ENCODE measurements at regions not wholly inside any gene's neighbourhood (a gene's known extent, or its start where the extent isn't known, plus 50 kb on each side); places are given as distances from the start of the nearest gene placed in this dataset.

DNA sequence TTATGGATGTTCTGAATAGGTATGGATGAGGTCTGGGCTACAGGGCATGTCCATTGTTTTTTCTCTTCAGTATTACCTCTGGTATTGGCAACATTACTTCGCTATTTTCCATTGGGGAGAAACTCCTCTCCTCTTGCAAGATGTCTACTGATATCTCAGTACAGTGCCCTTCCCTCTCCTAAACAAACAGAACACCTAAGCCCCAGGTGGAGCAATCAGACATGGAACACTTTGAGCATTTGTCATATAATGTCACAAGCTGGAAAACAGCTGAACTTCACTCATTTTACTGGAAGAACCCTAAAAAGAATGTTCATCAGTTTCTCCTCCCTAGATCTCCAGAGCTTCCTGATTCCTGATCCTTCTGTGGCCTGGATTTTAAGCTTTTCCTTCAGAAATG, 339.8 kb downstream of the FRK start:
- Histone ChIP-seq H3K36me3 (replicated peaks; ENCODE audit: control insufficient read depth, insufficient read depth, low read length) (no peaks in the 10 kb centered on the region), H3K4me3 (ENCODE audit: insufficient read depth, low read depth, low read length) (no peak overlapping the region), H3K27me3 (ENCODE audit: control insufficient read depth, insufficient read depth, low read length) (no peaks in the 10 kb centered on the region)
- DNase-seq = no peak

- Histone ChIP-seq H3K27me3 (ENCODE audit: control insufficient read depth, insufficient read depth, low read length) (no peaks in the 10 kb centered on the region), H3K36me3 (replicated peaks; ENCODE audit: control insufficient read depth, insufficient read depth, low read length) (no peaks in the 10 kb centered on the region), H3K4me3 (ENCODE audit: insufficient read depth, low read depth, low read length) (no peak overlapping the region)
- no peak for DNase-seq
These were observed 343.2 kb downstream of the FRK start for GRCh38 chr6:115717472-115717871.

DNA sequence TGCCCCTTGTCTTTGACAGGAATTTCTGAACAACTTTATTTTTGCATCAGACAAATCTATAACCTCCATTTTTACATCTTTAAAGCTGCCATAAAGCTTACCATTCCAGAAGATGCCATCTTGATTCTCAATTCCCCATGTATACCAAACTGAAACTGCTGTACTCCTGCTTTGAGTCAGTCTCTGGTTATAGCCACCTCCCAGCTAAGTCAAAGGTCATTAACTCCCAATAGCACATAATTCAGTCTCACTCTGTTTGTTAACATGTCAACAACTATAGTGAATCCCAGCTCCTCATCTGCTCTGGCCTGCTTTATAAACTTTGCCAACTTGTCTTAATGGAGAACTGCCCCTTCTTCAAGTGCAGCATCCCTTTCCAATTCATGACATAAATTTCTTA, 343.6 kb downstream of the FRK start:
- no peak for DNase-seq
- H3K27me3 ChIP-seq (ENCODE audit: control insufficient read depth, insufficient read depth, low read length) = no peaks in the 10 kb centered on the region
- no peak overlapping the region for H3K4me3 ChIP-seq (ENCODE audit: insufficient read depth, low read depth, low read length)
- H3K36me3 ChIP-seq (replicated peaks; ENCODE audit: control insufficient read depth, insufficient read depth, low read length) = no peaks in the 10 kb centered on the region

DNA sequence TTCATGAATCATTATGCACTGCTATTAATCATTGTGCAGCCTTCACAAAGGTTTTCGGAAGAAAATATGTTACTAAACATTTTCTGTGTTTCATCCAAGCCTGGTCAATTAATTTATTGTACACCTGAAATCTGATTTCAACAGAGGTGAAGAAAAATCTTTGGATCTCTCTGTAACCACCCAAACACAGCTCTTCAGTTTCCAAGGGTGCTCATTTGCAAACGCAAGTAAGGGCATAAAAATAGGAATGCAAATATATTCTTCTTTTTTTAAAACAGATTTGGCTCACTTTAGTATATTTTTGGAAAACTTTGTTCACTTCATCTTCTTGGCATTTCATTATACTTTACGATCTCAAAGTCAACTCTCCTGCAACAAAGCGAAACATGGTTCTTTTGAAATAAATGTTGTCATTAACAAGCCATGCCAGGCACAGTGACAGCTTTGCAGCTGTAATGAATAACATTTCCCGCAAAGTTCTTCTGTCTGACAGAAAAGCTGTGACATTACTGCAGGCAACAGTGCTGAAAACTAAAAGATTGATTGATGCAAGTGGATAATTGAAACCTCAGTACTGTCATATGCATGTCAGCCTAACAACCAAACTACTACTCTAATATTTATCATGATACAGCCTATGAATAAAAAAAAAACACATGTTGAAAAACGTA, 348.3 kb downstream of the FRK start:
- no peaks in the 10 kb centered on the region for H3K36me3 ChIP-seq (replicated peaks; ENCODE audit: control insufficient read depth, insufficient read depth, low read length)
- DNase-seq = no peak
- no peak overlapping the region for H3K4me3 ChIP-seq (ENCODE audit: insufficient read depth, low read depth, low read length)
- no peaks in the 10 kb centered on the region for H3K27me3 ChIP-seq (ENCODE audit: control insufficient read depth, insufficient read depth, low read length)

GRCh38 chr6:115708850-115709249, 351.8 kb downstream of the FRK start:
- H3K36me3 ChIP-seq (replicated peaks; ENCODE audit: control insufficient read depth, insufficient read depth, low read length) = no peaks in the 10 kb centered on the region
- H3K27me3 ChIP-seq (ENCODE audit: control insufficient read depth, insufficient read depth, low read length) = no peaks in the 10 kb centered on the region
- DNase-seq = no peak

DNA sequence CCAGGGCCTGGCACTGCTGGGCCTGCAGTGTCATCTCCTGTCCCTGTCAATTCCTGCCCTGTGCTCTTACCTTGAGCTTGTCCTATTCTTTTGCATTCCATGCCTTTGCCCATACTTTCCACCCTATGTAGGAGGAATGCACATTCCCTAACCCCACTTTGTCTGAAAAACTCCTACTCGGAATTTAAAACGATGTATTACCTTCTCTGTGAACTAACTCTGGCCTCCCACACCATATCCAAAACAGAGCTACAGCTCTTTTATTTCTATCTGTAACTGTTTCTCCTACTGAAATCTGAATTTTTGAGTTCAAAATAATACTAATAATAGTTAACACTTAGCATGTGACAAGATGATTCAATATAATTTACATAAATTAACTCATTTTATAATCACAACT, 353.7 kb downstream of the FRK start:
- DNase-seq = no peak

More at GRCh38 chr6:115708850-115709249, 351.8 kb downstream of the FRK start:
- H3K4me3 ChIP-seq (ENCODE audit: insufficient read depth, low read depth, low read length) = no peak overlapping the region

GRCh38 chr6:115706324-115706723, 354.4 kb downstream of the FRK start:
- no peak for DNase-seq
- no peak overlapping the region for H3K4me3 ChIP-seq (ENCODE audit: insufficient read depth, low read depth, low read length)
- no peaks in the 10 kb centered on the region for H3K36me3 ChIP-seq (replicated peaks; ENCODE audit: control insufficient read depth, insufficient read depth, low read length)
- H3K27me3 ChIP-seq (ENCODE audit: control insufficient read depth, insufficient read depth, low read length) = no peaks in the 10 kb centered on the region

More for the DNA sequence above, 353.7 kb downstream of the FRK start:
- Histone ChIP-seq H3K4me3 (ENCODE audit: insufficient read depth, low read depth, low read length) (no peak overlapping the region), H3K27me3 (ENCODE audit: control insufficient read depth, insufficient read depth, low read length) (no peaks in the 10 kb centered on the region), H3K36me3 (replicated peaks; ENCODE audit: control insufficient read depth, insufficient read depth, low read length) (no peaks in the 10 kb centered on the region)

DNA sequence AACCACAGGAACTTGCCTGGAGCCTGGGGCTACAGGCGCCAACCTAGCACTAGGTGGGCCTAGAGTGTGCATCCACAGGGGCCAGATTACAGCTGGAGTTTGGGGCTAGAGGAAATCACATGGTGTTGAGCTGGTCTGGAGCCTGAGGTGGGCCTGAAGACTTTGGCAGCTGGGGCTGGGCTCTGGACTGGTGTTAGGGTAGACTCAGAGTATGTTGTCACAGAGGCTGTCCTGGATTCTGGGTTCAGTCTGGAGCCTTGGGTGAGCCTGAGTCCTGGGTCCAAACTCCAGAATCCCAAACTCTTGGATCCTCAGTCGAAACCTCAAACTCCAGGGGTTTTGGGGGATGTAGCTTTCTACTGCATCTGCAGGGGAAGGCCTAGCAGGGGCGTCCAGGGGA, 356.7 kb downstream of the FRK start:
- no peak for DNase-seq
- H3K27me3 ChIP-seq (ENCODE audit: control insufficient read depth, insufficient read depth, low read length) = no peaks in the 10 kb centered on the region
- H3K4me3 ChIP-seq (ENCODE audit: insufficient read depth, low read depth, low read length) = no peak overlapping the region
- H3K36me3 ChIP-seq (replicated peaks; ENCODE audit: control insufficient read depth, insufficient read depth, low read length) = no peaks in the 10 kb centered on the region

DNA sequence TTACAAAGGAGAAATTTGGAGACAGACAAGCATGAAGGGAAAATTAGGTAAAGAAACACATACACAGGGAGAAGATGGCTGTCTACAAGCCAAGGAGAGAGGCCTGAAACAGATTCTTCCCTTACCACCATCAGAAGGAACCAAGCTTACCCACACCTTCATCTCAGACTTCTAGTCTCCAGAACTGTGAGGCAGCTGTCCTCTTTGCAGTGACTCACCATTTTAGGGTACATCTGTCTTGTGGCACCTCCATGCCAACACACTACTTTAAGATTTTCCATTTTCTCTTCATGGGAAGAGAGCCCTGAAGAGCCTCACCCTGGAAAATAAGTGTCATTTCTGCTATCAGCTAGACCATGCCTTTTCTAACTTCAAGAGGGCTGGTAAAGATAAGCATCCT, 369.3 kb downstream of the FRK start:
- H3K36me3 ChIP-seq (replicated peaks; ENCODE audit: control insufficient read depth, insufficient read depth, low read length) = no peaks in the 10 kb centered on the region
- DNase-seq = no peak
- H3K27me3 ChIP-seq (ENCODE audit: control insufficient read depth, insufficient read depth, low read length) = no peaks in the 10 kb centered on the region
- no peak overlapping the region for H3K4me3 ChIP-seq (ENCODE audit: insufficient read depth, low read depth, low read length)

- DNase-seq = no peak
- Histone ChIP-seq H3K4me3 (ENCODE audit: insufficient read depth, low read depth, low read length) (no peak overlapping the region), H3K27me3 (ENCODE audit: control insufficient read depth, insufficient read depth, low read length) (no peaks in the 10 kb centered on the region), H3K36me3 (replicated peaks; ENCODE audit: control insufficient read depth, insufficient read depth, low read length) (no peaks in the 10 kb centered on the region)
These were observed 369.8 kb downstream of the FRK start for GRCh38 chr6:115690854-115691253.

DNA sequence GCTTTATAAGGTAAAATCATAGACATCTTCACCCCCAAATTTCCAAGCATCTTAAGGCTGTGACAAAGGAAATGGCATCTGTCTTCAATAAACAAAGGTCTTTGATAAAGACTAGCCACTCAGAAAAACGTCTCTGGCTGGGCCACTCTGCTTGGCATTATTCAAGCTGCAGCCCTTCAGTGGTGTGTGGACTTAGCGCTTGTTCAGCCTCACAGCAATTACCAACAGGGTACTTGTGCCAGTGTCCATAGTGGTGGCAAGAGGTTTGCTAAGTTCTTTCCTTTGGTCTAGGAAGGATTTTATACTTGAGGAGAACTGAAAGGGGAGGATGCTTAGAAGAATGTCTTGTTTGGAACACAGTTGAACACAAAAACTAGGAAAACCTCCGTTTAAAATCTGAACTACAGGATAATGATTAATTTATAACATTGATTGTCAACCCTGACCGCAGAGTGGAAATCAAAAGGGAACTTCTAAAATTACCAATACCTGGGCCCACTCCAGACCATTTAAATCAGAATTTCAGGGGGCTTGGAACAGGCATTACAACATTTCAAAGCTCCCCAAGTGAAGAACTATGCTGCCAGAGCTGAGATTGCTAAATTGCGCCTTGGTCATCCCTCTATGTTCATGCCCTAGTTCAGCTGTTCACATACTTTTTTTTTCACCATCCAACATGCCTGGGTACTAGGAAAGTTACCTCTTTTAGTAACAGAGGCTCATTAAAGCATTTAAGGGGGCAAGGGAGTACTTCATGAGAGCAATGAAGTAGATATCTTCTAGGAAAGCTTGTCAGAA, 378.5 kb downstream of the FRK start:
- no peak overlapping the region for H3K4me3 ChIP-seq (ENCODE audit: insufficient read depth, low read depth, low read length)
- H3K27me3 ChIP-seq (ENCODE audit: control insufficient read depth, insufficient read depth, low read length) = no peaks in the 10 kb centered on the region
- DNase-seq = no peak
- no peaks in the 10 kb centered on the region for H3K36me3 ChIP-seq (replicated peaks; ENCODE audit: control insufficient read depth, insufficient read depth, low read length)

DNA sequence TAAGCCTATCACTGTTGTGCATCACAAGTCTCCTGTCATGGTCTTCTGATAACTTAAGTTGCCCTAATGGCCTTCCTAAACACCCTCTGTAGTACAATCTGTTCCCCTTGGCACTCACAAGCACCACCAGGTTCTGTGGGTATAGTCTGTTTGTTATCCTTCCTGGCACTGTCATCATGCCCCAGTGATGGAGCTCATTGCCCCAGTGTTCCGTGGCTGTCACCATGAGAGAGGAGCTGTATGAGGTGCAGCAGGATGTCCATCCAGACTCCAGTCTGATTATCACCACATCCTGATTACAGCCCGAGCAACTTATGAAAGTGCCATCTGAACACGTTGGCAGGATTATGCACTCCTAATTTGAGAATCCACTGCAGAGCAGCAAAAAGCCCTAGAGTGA, 380.1 kb downstream of the FRK start:
- Histone ChIP-seq H3K36me3 (replicated peaks; ENCODE audit: control insufficient read depth, insufficient read depth, low read length) (no peaks in the 10 kb centered on the region), H3K4me3 (ENCODE audit: insufficient read depth, low read depth, low read length) (no peak overlapping the region), H3K27me3 (ENCODE audit: control insufficient read depth, insufficient read depth, low read length) (no peaks in the 10 kb centered on the region)
- no peak for DNase-seq

DNA sequence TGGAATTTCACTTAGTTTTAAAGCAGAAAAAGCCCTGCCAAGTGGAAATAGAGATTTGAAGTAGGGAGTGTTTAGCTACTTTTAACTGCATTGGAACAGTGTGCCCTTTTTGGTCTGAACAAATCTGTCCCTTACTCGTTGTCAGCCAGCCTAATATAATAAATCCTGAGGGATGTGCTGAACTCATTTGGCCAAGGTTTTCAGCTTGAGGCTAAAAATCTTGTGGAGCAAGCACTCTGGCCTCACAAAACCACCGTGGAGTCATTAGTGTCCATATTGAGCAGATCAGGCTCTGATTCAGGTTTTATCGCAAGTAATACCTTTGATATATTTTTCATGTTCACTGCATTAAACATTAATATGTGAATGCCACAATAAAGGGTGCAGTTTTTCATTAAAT, 383.5 kb downstream of the FRK start:
- DNase-seq = no peak
- Histone ChIP-seq H3K4me3 (ENCODE audit: insufficient read depth, low read depth, low read length) (no peak overlapping the region), H3K36me3 (replicated peaks; ENCODE audit: control insufficient read depth, insufficient read depth, low read length) (no peaks in the 10 kb centered on the region), H3K27me3 (ENCODE audit: control insufficient read depth, insufficient read depth, low read length) (no peaks in the 10 kb centered on the region)

DNA sequence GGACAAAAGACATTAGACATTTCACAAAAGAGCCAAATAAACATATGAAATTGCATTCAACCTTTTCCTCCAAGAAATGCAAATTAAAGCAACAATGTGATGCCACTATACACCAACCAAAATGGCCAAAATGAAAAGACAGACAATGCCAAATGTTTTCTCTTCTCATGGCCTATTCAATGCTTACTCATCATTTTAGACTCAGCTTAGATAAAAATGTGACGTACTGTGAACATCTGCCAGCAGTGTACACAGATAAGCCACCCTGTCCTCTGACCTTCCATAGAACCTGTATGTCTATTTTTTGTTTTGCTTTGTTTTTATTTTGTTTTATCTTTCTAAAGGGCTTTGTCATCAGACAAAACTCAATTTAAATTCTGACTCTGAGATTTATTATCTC, 385.2 kb downstream of the FRK start:
- Histone ChIP-seq H3K27me3 (ENCODE audit: control insufficient read depth, insufficient read depth, low read length) (no peaks in the 10 kb centered on the region), H3K4me3 (ENCODE audit: insufficient read depth, low read depth, low read length) (no peak overlapping the region), H3K36me3 (replicated peaks; ENCODE audit: control insufficient read depth, insufficient read depth, low read length) (no peaks in the 10 kb centered on the region)
- DNase-seq = no peak

- DNase-seq = no peak
- Histone ChIP-seq H3K27me3 (ENCODE audit: control insufficient read depth, insufficient read depth, low read length) (no peaks in the 10 kb centered on the region), H3K36me3 (replicated peaks; ENCODE audit: control insufficient read depth, insufficient read depth, low read length) (no peaks in the 10 kb centered on the region), H3K4me3 (ENCODE audit: insufficient read depth, low read depth, low read length) (no peak overlapping the region)
These were observed 391.9 kb downstream of the FRK start for GRCh38 chr6:115668781-115669180.
